H1 (cell line): ENCODE measurements at regions not wholly inside any gene's neighbourhood (a gene's known extent, or its start where the extent isn't known, plus 50 kb on each side); places are given as distances from the start of the nearest gene placed in this dataset.

ENCODE experiments used
- CEBPB ChIP-seq: IDR thresholded peaks from 2 replicates; pipeline ENCODE4 v1.6.1; 2012; ENCODE audit warnings: low read depth, low read length
- CHD2 ChIP-seq: IDR thresholded peaks from 2 replicates; pipeline ENCODE4 v1.6.1; 2012; ENCODE audit warnings: low read length, improper control_type of control experiment
- SIRT6 ChIP-seq: IDR thresholded peaks from one replicate; pipeline ENCODE4 v1.7.1; 2012; ENCODE audit warnings: low read length, inconsistent platforms
- TF ChIP-seq, protein P1 (sequence below): fragments of 300-600 bp; sonication (generic); IDR thresholded peaks from 2 replicates; pipeline ENCODE4 v1.7.1; 2012; ENCODE audit warnings: low read length, moderate library complexity, mild to moderate bottlenecking, inconsistent platforms; ENCODE audit not compliant: insufficient replicate concordance

DNA sequence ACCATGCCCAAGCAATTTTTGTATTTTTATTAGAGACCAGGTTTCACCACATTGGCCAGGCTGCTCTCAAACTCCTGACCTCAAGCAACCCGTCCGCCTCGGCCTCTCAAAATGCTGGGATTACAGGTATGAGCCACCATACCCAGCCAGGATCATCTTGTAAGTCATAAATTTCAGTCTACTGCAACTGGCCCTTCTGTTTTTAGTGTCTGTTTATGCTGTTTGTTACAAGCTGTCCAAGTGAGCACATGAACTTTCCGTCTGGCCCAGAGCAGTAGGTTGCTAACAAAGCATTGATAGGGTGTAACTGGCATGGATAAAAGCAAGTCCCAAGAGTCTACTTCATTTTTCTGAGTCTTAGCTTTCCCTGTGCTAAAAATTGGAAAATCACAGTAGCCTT lies 164.4 kb upstream of the NT5C1B start (continued):
- TF ChIP-seq, protein P1, sequence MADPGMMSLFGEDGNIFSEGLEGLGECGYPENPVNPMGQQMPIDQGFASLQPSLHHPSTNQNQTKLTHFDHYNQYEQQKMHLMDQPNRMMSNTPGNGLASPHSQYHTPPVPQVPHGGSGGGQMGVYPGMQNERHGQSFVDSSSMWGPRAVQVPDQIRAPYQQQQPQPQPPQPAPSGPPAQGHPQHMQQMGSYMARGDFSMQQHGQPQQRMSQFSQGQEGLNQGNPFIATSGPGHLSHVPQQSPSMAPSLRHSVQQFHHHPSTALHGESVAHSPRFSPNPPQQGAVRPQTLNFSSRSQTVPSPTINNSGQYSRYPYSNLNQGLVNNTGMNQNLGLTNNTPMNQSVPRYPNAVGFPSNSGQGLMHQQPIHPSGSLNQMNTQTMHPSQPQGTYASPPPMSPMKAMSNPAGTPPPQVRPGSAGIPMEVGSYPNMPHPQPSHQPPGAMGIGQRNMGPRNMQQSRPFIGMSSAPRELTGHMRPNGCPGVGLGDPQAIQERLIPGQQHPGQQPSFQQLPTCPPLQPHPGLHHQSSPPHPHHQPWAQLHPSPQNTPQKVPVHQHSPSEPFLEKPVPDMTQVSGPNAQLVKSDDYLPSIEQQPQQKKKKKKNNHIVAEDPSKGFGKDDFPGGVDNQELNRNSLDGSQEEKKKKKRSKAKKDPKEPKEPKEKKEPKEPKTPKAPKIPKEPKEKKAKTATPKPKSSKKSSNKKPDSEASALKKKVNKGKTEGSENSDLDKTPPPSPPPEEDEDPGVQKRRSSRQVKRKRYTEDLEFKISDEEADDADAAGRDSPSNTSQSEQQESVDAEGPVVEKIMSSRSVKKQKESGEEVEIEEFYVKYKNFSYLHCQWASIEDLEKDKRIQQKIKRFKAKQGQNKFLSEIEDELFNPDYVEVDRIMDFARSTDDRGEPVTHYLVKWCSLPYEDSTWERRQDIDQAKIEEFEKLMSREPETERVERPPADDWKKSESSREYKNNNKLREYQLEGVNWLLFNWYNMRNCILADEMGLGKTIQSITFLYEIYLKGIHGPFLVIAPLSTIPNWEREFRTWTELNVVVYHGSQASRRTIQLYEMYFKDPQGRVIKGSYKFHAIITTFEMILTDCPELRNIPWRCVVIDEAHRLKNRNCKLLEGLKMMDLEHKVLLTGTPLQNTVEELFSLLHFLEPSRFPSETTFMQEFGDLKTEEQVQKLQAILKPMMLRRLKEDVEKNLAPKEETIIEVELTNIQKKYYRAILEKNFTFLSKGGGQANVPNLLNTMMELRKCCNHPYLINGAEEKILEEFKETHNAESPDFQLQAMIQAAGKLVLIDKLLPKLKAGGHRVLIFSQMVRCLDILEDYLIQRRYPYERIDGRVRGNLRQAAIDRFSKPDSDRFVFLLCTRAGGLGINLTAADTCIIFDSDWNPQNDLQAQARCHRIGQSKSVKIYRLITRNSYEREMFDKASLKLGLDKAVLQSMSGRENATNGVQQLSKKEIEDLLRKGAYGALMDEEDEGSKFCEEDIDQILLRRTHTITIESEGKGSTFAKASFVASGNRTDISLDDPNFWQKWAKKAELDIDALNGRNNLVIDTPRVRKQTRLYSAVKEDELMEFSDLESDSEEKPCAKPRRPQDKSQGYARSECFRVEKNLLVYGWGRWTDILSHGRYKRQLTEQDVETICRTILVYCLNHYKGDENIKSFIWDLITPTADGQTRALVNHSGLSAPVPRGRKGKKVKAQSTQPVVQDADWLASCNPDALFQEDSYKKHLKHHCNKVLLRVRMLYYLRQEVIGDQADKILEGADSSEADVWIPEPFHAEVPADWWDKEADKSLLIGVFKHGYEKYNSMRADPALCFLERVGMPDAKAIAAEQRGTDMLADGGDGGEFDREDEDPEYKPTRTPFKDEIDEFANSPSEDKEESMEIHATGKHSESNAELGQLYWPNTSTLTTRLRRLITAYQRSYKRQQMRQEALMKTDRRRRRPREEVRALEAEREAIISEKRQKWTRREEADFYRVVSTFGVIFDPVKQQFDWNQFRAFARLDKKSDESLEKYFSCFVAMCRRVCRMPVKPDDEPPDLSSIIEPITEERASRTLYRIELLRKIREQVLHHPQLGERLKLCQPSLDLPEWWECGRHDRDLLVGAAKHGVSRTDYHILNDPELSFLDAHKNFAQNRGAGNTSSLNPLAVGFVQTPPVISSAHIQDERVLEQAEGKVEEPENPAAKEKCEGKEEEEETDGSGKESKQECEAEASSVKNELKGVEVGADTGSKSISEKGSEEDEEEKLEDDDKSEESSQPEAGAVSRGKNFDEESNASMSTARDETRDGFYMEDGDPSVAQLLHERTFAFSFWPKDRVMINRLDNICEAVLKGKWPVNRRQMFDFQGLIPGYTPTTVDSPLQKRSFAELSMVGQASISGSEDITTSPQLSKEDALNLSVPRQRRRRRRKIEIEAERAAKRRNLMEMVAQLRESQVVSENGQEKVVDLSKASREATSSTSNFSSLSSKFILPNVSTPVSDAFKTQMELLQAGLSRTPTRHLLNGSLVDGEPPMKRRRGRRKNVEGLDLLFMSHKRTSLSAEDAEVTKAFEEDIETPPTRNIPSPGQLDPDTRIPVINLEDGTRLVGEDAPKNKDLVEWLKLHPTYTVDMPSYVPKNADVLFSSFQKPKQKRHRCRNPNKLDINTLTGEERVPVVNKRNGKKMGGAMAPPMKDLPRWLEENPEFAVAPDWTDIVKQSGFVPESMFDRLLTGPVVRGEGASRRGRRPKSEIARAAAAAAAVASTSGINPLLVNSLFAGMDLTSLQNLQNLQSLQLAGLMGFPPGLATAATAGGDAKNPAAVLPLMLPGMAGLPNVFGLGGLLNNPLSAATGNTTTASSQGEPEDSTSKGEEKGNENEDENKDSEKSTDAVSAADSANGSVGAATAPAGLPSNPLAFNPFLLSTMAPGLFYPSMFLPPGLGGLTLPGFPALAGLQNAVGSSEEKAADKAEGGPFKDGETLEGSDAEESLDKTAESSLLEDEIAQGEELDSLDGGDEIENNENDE: no peak
- TF ChIP-seq CHD2 (no peak), CEBPB (no peak), SIRT6 (no peak)
